Frontal cortex (tissue), 3 donors: ENCODE measurements at regions not wholly inside any gene's neighbourhood (a gene's known extent, or its start where the extent isn't known, plus 50 kb on each side); places are given as distances from the start of the nearest gene placed in this dataset.
"Not testable (repeated sequence)": the region's sequence is repeated elsewhere in the genome, so short reads cannot be mapped to it uniquely, and the experiment has no call there.

Experiments used
- DNase-seq, 2 donors: peaks; one replicate each; pipeline ENCODE4 v3.0.0; 2012; ENCODE audit warnings: low spot score in 2 of 2
- FAIRE-seq: peaks from 2 replicates; lab custom pipeline; 2012; peaks lifted over from hg19 to GRCh38; lab: Jason Lieb, UNC
- donor health status: control.
- donor health status: control.
- donor health status: control.

DNA sequence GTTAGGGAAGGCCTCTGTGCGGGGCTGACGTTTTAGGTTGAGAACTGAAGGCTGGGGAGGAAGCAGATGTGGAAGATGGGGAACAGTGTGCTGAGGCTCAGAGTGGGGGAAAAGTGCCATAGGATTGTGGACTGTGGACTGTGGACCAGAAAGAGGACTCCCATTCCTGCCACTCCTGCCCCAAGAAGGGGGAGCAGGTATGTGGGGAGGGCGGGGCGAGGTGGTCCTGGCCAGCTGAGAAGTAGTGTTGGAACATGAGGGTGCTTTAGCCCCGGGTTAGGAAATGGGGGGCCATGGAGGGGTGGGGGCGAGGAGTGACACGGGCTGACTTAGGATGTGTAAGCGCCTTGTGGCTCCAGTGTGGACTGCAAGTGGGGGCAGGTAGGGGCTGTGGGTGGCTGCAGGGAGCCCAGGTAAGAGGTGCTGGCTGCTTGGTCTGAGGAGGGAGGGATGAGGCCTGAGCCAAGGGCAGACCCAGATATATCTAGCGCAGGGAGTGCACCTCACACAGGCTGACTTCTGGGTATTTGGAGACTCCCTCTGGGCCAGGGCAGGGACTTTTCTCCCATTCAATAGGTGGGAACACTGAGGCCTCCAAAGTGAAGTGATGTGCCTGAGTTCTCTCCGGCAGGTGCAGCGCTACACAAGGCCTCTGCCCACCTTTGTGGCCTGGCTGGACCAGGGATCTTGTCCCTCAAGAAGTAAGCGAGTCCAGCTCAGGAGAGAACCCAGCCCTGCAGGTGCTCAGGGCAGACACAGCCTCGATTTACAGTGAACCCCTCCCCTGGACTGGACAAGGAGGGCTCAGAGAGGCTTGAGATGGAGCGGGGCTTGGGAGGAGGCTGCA is 76.6 kb upstream of the TOX2 start:
- FAIRE-seq, result no peak

DNA sequence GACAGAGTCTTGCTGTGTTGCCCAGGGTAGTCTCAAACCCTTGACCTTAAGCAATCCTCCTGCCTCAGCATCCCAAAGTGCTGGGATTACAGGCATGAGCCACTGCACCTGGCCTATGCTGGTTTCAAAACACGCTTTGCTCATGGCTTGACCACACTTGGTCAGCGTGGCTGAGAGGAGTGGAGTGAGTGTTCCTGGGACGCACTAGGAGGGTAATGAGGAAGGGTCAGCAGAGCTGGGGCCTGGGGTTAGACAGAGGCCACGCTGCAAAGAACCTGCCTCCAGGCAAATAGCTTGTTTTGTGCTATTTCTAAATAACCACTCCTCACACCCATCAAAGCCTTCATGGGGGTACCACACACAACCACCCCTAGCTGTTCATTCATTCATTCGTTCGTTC is 77.9 kb upstream of the TOX2 start:
- DNase-seq, result no peak

More for the DNA sequence above, 76.6 kb upstream of the TOX2 start:
- DNase-seq, result no peak

GRCh38 chr20:43835944-43836508 is 78.6 kb upstream of the TOX2 start:
- FAIRE-seq, result no peak
- DNase-seq, result no peak

More for the DNA sequence above, 77.9 kb upstream of the TOX2 start:
- FAIRE-seq, result no peak

DNA sequence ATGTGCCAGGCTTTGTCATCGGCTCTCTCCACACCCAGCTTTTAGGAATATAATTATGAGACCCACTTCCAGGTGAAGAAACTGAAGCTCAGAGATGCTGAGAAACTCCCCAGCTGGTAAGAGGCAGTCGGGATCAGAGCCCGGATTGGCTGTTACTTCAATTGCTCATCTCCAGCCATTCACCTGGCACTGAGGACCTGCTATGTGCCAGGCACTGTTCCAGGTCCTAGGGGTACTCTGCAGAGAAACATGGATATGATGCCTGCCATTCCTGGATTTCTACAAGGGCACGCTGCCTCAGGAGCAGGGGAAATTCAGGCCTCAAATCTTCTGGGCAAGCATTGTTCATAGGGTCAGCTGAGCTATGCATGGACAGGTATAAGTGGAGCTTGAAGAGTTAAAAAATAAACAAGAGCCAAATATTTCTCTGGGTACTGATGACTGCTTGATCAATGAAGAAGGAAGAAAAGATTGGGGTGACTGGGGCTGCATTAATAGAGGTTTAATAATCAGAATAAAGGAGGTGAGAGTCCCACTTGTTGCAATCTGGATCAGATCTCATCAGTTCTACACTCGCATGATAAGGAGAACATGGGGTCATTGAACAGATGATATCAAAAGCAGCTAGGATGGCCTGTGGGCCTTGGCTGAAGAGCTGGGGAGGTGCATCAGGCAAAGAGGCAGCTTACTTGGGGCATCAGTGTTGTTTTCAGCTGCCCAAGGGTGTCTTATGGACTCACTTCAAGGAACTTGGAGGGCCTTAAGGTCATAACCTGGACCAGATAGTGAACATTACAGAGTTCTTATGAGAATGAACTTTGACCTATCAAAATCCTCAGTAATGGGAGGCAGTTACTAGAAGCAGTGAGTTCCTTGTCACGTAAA is 80.9 kb upstream of the TOX2 start:
- DNase-seq, result no peak
- FAIRE-seq, result no peak

GRCh38 chr20:43832961-43833360 is 81.7 kb upstream of the TOX2 start:
- FAIRE-seq, result no peak
- no peak for DNase-seq

DNA sequence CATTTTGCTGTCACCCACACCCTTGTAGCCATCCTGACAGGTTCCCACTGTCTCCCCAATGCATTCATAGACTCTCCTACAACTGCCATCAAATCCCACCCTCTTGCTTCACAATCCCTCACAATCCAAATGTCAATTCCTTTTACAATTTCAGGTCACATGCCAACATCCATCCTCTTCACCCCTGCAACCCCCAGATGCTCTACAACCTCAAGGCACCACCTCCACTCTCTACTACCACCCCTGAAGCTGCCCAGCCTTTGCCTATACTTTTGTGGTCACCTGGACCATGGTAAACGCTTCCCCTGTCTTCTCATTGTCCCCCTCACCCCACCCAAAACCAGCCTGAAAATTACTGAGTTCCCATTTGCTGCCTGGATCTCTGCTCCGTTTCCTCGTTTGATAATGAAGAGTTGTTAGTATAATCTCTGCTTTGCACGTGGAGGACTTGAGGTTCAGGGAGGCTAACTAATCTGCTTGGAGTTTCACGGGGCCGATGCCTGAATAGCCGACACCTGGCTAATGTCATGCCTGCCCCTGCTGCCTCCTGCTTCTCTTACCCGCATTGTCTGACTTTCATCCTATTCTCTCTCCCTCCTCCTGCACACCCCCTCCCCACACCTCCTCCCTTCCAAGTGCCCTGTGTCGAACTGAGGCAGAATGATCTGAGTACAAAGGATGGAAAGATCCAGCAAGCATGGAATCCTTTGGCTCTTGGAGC is 82.4 kb upstream of the TOX2 start:
- DNase-seq, result no peak
- no peak for FAIRE-seq

GRCh38 chr20:43831481-43832065 is 83.1 kb upstream of the TOX2 start:
- DNase-seq (no peak), FAIRE-seq (no peak)

DNA sequence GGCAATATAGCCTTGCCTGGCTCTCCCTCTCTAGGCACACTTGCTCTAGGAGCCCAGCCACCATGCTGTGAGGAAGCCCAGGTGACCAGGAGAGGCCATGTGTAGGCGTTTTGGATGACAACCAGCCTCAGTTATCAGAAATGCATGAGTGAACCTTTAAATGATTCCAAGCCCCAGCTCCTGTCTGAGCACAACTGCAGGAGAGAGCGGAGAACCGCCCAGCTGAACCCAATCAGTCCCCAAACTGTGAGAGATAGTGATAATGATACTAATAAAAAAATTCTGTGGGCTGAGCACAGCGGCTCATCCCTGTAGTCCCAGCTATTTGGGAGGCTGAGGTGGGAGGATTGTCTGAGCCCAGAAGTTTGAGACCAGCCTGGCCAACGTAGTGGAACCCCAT is 83.8 kb upstream of the TOX2 start:
- no peak for DNase-seq
- no peak for FAIRE-seq

GRCh38 chr20:43829951-43830690 is 84.5 kb upstream of the TOX2 start:
- FAIRE-seq, result no peak
- no peak for DNase-seq

DNA sequence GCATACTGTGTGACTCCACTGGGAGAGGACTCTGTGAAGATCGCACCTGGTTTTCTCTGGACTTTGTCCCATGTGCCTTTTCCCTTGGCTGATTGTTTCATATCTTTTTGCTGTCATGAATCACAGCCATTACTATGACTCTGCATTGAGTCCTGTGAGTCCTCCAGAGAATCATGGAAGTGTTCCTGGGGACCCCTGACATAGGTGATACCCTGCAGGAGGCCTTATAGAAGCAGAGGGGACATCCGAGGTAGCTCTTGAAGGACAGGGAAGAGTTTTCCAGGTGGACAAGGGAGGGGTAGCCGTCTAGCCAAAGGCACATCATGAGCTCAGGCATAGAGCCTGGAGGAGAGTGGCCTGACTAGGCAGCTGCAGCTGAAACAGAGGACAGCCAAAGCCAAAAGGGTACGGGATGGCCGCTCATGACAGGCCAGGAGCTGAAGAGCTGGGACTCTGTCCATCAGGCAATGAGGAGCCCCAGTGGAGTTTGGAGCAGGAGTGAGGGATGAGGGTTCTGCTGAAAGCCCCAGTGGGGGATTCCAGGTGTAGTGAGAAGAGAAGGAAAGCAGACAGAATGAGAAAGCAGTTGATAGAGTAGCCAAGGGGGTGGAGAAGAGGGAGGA is 86.6 kb upstream of the TOX2 start:
- FAIRE-seq, result no peak
- DNase-seq, result no peak

DNA sequence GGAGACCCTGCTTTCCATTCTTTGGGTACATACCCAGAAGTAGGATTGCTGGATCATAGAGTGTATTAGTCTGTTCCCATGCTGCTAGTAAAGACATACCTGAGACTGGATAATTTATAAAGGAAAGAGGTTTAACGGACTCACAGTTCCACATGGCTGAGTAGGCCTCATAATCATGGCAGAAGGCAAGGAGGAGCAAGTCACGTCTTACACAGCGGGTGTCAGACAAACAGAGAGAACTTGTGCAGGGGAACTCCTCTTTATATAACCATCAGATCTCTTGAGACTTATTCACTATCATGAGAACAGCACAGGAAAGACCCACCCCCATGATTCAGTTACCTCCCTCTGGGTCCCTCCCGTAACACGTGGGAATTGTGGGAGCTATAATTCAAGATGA is 87.7 kb upstream of the TOX2 start:
- not testable (repeated sequence) for FAIRE-seq, DNase-seq

GRCh38 chr20:43825581-43825980 is 89.1 kb upstream of the TOX2 start:
- no peak for FAIRE-seq
- no peak for DNase-seq

GRCh38 chr20:43825051-43825402 is 89.6 kb upstream of the TOX2 start:
- no peak for FAIRE-seq
- DNase-seq, result no peak

DNA sequence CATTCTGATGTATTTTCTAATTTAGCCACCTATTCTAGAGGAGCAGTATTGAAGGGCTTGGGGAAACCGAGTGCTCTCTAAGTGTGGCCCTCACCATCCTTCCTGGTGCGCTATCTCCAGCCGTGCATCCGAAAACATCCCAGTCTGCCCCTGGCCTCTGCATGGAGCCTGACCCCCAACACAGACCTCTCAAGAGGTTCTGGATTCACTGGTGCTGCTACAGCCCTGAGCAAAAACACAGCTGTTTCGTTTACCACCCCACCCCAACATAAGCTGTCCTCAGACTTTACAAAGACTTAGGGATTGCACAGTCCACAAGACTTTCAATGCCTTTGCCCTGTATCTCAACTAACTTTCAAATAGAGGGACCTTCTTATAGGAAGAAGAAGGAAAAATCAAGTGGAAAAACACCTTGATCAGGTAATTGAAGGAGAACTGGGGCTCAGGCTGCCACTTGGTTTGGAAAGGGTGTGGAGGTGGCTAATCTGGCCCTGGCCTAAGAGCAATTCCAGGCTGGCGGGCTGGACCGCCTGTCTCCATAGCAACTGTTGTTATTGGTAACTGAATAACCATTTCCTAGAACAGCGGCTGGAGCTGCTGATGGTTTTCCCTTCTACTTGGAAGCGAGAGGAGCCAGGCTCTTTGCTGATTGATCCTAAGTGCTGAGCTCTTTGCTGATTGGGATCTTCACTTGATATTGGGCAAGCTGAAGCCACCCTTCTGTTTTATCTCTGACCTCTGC is 90.2 kb upstream of the TOX2 start:
- FAIRE-seq (no peak), DNase-seq (peak; percentile 9 to 37)

DNA sequence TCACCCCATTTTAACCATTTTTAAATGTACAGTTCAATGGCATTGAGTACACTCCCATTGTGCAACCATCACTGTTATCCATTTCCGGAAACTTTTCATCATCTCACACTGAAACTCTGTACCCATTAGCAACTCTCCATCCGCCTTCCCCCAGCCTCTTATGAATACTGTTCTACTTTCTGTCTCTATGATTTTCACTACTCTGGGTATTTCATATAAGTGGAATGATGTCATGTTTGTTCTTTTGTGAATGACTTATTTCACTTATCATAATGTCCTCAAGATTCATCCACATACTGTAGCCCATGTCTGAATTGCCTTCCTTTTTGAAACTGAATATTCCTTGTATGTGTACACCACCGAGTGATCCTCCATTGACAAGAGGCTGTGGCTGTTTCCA is 92.9 kb upstream of the TOX2 start:
- FAIRE-seq, result no peak
- DNase-seq, result no peak

- no peak for FAIRE-seq
These were observed 93.8 kb upstream of the TOX2 start for GRCh38 chr20:43820731-43821330.

DNA sequence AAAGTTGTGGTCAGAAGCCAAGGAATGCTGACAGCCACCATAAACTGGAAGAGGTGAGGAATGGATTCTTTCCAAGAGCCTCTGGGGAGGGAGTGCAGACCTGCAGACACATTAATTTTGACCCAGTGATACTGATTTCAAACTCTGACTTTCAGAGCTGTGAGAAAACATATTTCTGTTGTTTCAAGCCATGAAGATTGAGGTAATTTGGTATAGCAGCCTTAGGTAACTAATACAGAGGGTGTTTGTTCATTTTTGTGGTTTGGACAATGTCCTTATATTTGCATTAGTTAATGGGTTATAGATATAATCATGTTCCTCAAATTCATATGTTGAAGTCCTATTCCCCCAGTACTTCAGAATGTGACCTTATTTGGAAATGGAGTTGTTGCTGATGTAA is 85.4 kb upstream of the GTSF1L start:
- DNase-seq, result no peak
- FAIRE-seq, result no peak

More at GRCh38 chr20:43820731-43821330, 93.8 kb upstream of the TOX2 start:
- no peak for DNase-seq
